LNCaP clone FGC (cell line): ENCODE measurements at regions not wholly inside any gene's neighbourhood (a gene's known extent, or its start where the extent isn't known, plus 50 kb on each side); places are given as distances from the start of the nearest gene placed in this dataset.

Experiments
- DNase-seq: peaks from one replicate; pipeline ENCODE4 v3.0.0-alpha.2; 2011; ENCODE audit warnings: low read depth
- H3K4me3 ChIP-seq: 2 replicates; pipeline ENCODE4 v1.5.1; 2011; ENCODE audit warnings: mild to moderate bottlenecking, low read depth, low read length, control low read depth
- TF ChIP-seq, protein P1 (sequence below): IDR thresholded peaks from 2 replicates; pipeline ENCODE4 v1.5.1; 2012; ENCODE audit warnings: mild to moderate bottlenecking; ENCODE audit not compliant: control insufficient read depth, insufficient read depth; ENCODE audit errors: extremely low read depth

DNA sequence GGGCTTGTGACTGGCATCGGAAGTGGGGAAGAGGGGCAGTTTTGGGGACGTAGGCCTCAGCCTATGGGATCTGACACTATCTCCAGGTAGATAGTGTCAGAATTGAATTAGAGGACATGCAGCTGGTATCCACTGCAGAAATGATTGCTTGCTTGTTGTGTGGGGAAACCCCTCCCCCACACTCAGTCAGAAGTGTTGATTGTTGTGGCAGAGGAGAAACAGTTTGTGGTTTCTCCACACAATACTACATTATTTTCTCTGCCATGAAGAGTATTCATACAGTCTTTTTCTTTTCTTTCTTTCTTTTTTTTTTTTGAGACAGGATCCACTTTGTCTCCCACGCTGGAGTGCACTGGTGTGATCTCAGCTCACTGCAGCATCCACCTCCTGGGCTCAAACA, 113.9 kb downstream of the ARRDC3 start:
- H3K4me3 ChIP-seq = no peak overlapping the region
- no peak for DNase-seq
- TF ChIP-seq, protein P1, sequence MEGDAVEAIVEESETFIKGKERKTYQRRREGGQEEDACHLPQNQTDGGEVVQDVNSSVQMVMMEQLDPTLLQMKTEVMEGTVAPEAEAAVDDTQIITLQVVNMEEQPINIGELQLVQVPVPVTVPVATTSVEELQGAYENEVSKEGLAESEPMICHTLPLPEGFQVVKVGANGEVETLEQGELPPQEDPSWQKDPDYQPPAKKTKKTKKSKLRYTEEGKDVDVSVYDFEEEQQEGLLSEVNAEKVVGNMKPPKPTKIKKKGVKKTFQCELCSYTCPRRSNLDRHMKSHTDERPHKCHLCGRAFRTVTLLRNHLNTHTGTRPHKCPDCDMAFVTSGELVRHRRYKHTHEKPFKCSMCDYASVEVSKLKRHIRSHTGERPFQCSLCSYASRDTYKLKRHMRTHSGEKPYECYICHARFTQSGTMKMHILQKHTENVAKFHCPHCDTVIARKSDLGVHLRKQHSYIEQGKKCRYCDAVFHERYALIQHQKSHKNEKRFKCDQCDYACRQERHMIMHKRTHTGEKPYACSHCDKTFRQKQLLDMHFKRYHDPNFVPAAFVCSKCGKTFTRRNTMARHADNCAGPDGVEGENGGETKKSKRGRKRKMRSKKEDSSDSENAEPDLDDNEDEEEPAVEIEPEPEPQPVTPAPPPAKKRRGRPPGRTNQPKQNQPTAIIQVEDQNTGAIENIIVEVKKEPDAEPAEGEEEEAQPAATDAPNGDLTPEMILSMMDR = no peak

DNA sequence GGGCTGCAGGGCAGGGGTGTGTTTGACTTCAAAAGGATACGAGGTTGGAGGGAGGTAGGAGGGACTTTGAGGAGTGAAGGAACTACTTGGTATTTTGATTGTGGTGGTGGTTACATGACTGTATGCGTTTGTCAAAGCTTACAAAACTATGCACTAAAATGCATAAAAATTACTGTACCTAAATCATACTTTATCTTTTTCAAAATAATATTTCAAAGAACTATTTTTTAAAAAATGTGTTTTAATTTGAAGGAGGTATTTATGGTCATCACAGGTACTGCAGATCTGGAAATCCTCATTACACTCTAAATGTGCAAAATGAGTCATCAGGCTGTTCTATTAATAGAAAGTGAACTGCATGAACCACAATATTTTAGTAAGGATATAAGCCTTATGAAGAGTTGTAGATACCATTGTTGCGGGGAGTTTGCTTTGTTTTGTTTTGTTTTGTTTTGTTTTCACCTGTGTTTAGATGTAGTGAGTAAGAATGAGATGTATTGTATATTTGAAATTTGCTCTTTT, 116.9 kb downstream of the ARRDC3 start:
- no peak overlapping the region for H3K4me3 ChIP-seq
- TF ChIP-seq, protein P1 = no peak
- DNase-seq = no peak

- TF ChIP-seq, protein P1 = no peak
- H3K4me3 ChIP-seq = no peak overlapping the region
- no peak for DNase-seq
Observed at GRCh38 chr5:91264311-91265051, 118.6 kb downstream of the ARRDC3 start.

- H3K4me3 ChIP-seq = no peak overlapping the region
- DNase-seq = no peak
- TF ChIP-seq, protein P1 = no peak
Observed at GRCh38 chr5:91263898-91264297, 119.2 kb downstream of the ARRDC3 start.

GRCh38 chr5:91257301-91257700, 125.8 kb downstream of the ARRDC3 start:
- H3K4me3 ChIP-seq = no peak overlapping the region
- DNase-seq = no peak
- TF ChIP-seq, protein P1 = no peak

DNA sequence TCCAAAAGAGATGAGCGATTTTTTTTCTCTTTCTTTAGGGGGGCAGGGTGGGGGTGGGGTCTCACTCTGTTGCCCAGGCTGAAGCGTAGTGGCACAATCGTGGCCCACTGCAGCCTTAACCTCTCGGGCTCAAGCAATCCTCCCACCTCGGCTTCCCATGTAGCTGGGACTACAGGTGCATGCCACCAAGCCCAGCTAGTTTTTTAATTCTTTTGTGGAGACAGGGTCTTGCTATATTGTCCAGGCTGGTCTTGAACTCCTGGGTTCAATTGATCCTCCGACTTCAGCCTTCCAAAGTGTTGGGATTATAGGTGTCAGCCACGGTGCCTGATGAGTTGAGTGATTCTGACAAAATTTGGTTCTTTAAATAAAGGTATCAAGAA, 127.0 kb downstream of the ARRDC3 start:
- no peak overlapping the region for H3K4me3 ChIP-seq
- DNase-seq = no peak
- TF ChIP-seq, protein P1 = no peak

- no peak overlapping the region for H3K4me3 ChIP-seq
- TF ChIP-seq, protein P1 = no peak
- no peak for DNase-seq
Observed at GRCh38 chr5:91255396-91256141, 127.5 kb downstream of the ARRDC3 start.
